ENCODE measurements at regions not wholly inside any gene's neighbourhood (a gene's known extent, or its start where the extent isn't known, plus 50 kb on each side); places are given as distances from the start of the nearest gene placed in this dataset.

DNA sequence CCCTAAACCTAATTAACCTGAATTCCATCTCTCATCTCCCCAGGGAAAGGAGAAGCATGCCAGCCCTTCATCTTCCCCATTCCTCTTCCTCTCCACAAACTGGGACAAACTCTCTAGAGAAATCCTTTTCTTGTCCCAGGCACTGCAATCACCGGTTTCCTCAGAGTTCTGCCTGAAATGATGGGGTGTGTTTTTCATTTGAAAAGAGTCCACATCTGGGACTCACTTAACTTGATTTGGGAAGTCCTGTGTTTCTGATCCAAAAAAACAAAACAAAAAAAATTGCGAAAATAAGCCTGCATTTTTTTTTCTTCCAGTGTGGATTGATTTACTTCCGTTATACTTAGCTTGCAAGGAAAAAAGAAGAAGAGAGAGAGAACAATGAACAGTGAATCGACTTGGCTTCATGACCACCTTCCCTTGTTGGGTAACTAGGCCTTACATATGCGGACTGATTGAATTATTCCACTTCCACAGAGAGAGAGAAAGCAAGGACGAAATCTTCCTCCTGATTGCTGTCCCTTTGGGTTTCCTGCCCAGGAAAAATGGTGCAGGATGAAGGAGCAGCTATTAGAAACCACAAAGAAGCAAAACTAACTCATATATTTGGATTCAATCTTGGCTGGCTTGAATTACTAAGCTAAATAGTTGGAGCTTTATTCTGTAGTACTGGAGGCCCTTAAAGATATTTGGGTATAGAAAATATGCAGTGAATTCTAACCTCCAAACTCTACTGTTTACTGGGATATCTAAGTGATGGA lies 506.2 kb upstream of the TBX3 start:
- Mint-ChIP-seq H3K27ac (ENCODE audit: unreplicated experiment) (no peak overlapping the region), H3K9me3 (ENCODE audit: unreplicated experiment) (no peaks in the 10 kb centered on the region), H3K4me1 (ENCODE audit: unreplicated experiment) (no peaks in the 10 kb centered on the region), H3K36me3 (ENCODE audit: low read depth, unreplicated experiment) (no peaks in the 10 kb centered on the region), H3K4me3 (ENCODE audit: unreplicated experiment) (no peak overlapping the region), H3K27me3 (ENCODE audit: unreplicated experiment) (no peaks in the 10 kb centered on the region)
- DNase-seq (ENCODE audit: low spot score): no peak
- TF ChIP-seq, protein P1, sequence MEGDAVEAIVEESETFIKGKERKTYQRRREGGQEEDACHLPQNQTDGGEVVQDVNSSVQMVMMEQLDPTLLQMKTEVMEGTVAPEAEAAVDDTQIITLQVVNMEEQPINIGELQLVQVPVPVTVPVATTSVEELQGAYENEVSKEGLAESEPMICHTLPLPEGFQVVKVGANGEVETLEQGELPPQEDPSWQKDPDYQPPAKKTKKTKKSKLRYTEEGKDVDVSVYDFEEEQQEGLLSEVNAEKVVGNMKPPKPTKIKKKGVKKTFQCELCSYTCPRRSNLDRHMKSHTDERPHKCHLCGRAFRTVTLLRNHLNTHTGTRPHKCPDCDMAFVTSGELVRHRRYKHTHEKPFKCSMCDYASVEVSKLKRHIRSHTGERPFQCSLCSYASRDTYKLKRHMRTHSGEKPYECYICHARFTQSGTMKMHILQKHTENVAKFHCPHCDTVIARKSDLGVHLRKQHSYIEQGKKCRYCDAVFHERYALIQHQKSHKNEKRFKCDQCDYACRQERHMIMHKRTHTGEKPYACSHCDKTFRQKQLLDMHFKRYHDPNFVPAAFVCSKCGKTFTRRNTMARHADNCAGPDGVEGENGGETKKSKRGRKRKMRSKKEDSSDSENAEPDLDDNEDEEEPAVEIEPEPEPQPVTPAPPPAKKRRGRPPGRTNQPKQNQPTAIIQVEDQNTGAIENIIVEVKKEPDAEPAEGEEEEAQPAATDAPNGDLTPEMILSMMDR (IDR thresholded peaks at IDR 0.05; ENCODE audit: unreplicated experiment): no peak

DNA sequence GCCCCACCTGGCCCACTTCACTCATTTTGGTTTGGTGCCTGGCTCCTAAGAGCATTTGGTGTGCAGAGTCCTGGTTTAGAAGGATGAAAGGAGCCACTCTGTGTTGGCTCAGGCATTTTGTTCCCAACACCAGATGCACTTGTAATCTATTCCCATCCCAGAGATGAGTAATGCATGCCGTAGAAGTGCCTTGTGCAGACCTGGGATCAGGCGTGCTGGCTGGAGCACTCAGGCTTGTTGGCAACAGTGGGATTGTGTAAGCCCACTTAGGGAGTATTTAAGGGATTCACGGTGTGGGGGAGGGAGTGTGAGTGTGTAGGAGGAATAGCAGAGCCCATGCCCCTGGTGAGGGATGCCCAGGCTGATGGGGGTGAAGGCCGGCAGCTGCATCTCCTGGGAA lies 501.5 kb upstream of the TBX3 start:
- Mint-ChIP-seq H3K27ac (ENCODE audit: unreplicated experiment) (no peak overlapping the region), H3K27me3 (ENCODE audit: unreplicated experiment) (no peaks in the 10 kb centered on the region), H3K9me3 (ENCODE audit: unreplicated experiment) (no peaks in the 10 kb centered on the region), H3K36me3 (ENCODE audit: low read depth, unreplicated experiment) (no peaks in the 10 kb centered on the region), H3K4me1 (ENCODE audit: unreplicated experiment) (no peaks in the 10 kb centered on the region), H3K4me3 (ENCODE audit: unreplicated experiment) (no peak overlapping the region)
- TF ChIP-seq, protein P1 (IDR thresholded peaks at IDR 0.05; ENCODE audit: unreplicated experiment): no peak
- no peak for DNase-seq (ENCODE audit: low spot score)

DNA sequence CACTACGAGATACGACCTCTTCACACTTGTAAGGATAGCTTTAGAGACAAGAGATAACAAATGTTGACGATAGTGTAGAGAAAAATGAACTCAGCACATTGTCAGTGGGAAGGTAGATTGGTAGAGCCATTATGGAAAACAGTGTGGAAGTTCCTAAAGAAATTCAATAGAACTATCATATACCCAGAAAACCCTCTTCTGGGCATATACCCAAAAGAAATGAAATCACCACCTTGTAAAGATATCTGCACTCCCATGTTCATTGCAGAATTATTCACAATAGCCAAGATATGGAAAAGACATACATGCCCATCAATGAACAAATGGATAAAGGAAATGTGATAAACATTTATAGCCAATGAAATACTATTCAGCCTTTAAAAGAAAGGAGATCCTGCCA lies 499.8 kb upstream of the TBX3 start:
- H3K27me3 Mint-ChIP-seq (ENCODE audit: unreplicated experiment): no peaks in the 10 kb centered on the region
- no peaks in the 10 kb centered on the region for H3K4me1 Mint-ChIP-seq (ENCODE audit: unreplicated experiment)
- H3K27ac Mint-ChIP-seq (ENCODE audit: unreplicated experiment): no peak overlapping the region
- H3K9me3 Mint-ChIP-seq (ENCODE audit: unreplicated experiment): no peaks in the 10 kb centered on the region
- DNase-seq (ENCODE audit: low spot score): no peak
- no peak overlapping the region for H3K4me3 Mint-ChIP-seq (ENCODE audit: unreplicated experiment)
- TF ChIP-seq, protein P1 (IDR thresholded peaks at IDR 0.05; ENCODE audit: unreplicated experiment): no peak
- H3K36me3 Mint-ChIP-seq (ENCODE audit: low read depth, unreplicated experiment): no peaks in the 10 kb centered on the region

DNA sequence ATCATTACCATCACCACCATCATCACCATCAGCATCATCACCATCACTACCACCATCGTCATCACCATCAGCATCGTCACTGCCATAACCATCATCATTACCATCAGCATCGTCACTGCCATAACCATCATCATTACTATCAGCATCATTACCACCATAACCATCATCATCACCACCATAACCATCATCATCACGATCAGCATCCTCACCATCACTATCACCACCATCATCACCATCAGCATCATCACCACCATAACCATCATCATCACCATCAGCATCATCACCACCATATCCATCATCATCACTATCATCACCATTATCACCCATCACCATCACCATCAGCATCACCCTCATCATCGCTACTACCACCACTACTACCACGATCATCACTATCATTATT lies 493.9 kb upstream of the TBX3 start:
- no peaks in the 10 kb centered on the region for H3K4me1 Mint-ChIP-seq (ENCODE audit: unreplicated experiment)
- H3K4me3 Mint-ChIP-seq (ENCODE audit: unreplicated experiment): no peak overlapping the region
- no peak overlapping the region for H3K27ac Mint-ChIP-seq (ENCODE audit: unreplicated experiment)
- TF ChIP-seq, protein P1 (IDR thresholded peaks at IDR 0.05; ENCODE audit: unreplicated experiment): no peak
- DNase-seq (ENCODE audit: low spot score): no peak
- H3K27me3 Mint-ChIP-seq (ENCODE audit: unreplicated experiment): no peaks in the 10 kb centered on the region
- H3K9me3 Mint-ChIP-seq (ENCODE audit: unreplicated experiment): no peaks in the 10 kb centered on the region
- no peaks in the 10 kb centered on the region for H3K36me3 Mint-ChIP-seq (ENCODE audit: low read depth, unreplicated experiment)

DNA sequence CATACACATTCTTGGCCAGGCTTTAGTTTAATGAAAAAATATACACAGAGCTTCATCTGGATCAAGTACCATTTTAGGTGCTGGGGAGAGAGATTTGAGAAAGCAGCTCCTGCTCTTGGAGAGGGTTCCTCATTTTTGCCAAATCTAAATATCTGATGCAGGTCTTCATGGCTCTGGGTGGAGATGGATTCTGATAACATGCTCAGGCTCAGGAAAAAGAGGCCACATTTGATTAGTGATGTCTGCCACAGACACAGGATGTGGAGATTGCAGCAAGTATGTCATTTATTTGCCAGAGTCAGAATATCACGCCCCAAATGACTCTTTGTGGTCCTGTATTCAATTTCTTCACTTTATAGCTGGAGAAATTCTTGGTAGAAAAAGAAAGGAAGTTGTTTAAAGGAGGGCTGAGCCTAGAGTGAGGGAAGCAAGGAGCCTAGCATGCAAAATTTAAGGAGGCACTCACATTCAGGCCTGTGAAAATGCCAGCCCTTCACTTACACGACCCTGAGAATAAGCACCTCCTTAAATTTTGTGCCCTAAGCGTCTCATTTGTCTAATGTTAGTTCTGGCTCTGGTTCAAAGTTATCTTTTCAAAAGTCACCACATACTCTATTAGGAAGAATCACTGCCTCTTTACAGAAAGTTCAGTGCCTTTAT lies 492.9 kb upstream of the TBX3 start:
- H3K9me3 Mint-ChIP-seq (ENCODE audit: unreplicated experiment): no peaks in the 10 kb centered on the region
- no peak overlapping the region for H3K4me3 Mint-ChIP-seq (ENCODE audit: unreplicated experiment)
- no peak for DNase-seq (ENCODE audit: low spot score)
- no peaks in the 10 kb centered on the region for H3K4me1 Mint-ChIP-seq (ENCODE audit: unreplicated experiment)
- no peaks in the 10 kb centered on the region for H3K36me3 Mint-ChIP-seq (ENCODE audit: low read depth, unreplicated experiment)
- no peak overlapping the region for H3K27ac Mint-ChIP-seq (ENCODE audit: unreplicated experiment)
- H3K27me3 Mint-ChIP-seq (ENCODE audit: unreplicated experiment): no peaks in the 10 kb centered on the region
- TF ChIP-seq, protein P1 (IDR thresholded peaks at IDR 0.05; ENCODE audit: unreplicated experiment): no peak
